ENCODE measurements at regions not wholly inside any gene's neighbourhood (a gene's known extent, or its start where the extent isn't known, plus 50 kb on each side); places are given as distances from the start of the nearest gene placed in this dataset.

- no peak for DNase-seq
Observed at GRCh38 chr4:114184901-114185300, 205.5 kb upstream of the ARSJ start.

GRCh38 chr4:114187592-114187991 lies 208.1 kb upstream of the ARSJ start:
- no peak for DNase-seq

GRCh38 chr4:114191496-114191895 lies 212.0 kb upstream of the ARSJ start:
- no peak for DNase-seq

- DNase-seq, result no peak
Observed at GRCh38 chr4:114192854-114193253, 213.4 kb upstream of the ARSJ start.

- DNase-seq, result no peak
Observed at GRCh38 chr4:114193624-114194399, 214.4 kb upstream of the ARSJ start.

- no peak for DNase-seq
Observed at GRCh38 chr4:114196606-114197005, 217.2 kb upstream of the ARSJ start.

- no peak for DNase-seq
Observed at GRCh38 chr4:114200026-114200425, 220.6 kb upstream of the ARSJ start.

GRCh38 chr4:114205261-114205660 lies 225.8 kb upstream of the ARSJ start:
- no peak for DNase-seq

- no peak for DNase-seq
Observed at GRCh38 chr4:114208574-114209151, 229.2 kb upstream of the ARSJ start.

GRCh38 chr4:114209584-114209983 lies 230.1 kb upstream of the ARSJ start:
- no peak for DNase-seq

- DNase-seq, result no peak
Observed at GRCh38 chr4:114211556-114211955, 232.1 kb upstream of the ARSJ start.

- peak; percentile 10 for DNase-seq
Observed at GRCh38 chr4:114217150-114217817, 237.8 kb upstream of the ARSJ start.

GRCh38 chr4:114223580-114223979 lies 244.1 kb upstream of the ARSJ start:
- no peak for DNase-seq

GRCh38 chr4:114225436-114225835 lies 246.0 kb upstream of the ARSJ start:
- no peak for DNase-seq

- no peak for DNase-seq
Observed at GRCh38 chr4:114226179-114226578, 246.7 kb upstream of the ARSJ start.

- DNase-seq, result no peak
Observed at GRCh38 chr4:114226968-114227760, 247.7 kb upstream of the ARSJ start.

GRCh38 chr4:114229706-114230105 lies 250.3 kb upstream of the ARSJ start:
- DNase-seq, result no peak

- DNase-seq, result no peak
Observed at GRCh38 chr4:114236171-114236769, 256.8 kb upstream of the ARSJ start.

- no peak for DNase-seq
Observed at GRCh38 chr4:114237997-114238396, 258.6 kb upstream of the ARSJ start.

- DNase-seq, result no peak
Observed at GRCh38 chr4:114249561-114249960, 270.1 kb upstream of the ARSJ start.

GRCh38 chr4:114249976-114250375 lies 270.5 kb upstream of the ARSJ start:
- DNase-seq, result no peak

- DNase-seq, result no peak
Observed at GRCh38 chr4:114250439-114250891, 271.0 kb upstream of the ARSJ start.

- no peak for DNase-seq
Observed at GRCh38 chr4:114251020-114251419, 271.6 kb upstream of the ARSJ start.
